Esophagus squamous epithelium (tissue), 4 donors: ENCODE measurements at regions not wholly inside any gene's neighbourhood (a gene's known extent, or its start where the extent isn't known, plus 50 kb on each side); places are given as distances from the start of the nearest gene placed in this dataset.

Experiments
- POLR2A ChIP-seq, 4 donors: fragments of 450-650 bp; IDR thresholded peaks; one replicate each; pipeline ENCODE4 v1.6.1; 2017; ENCODE audit warnings: antibody characterized with exemption in 4 of 4, mild to moderate bottlenecking in 4 of 4, moderate library complexity in 3 of 4
- TF ChIP-seq, protein P1 (sequence below), 6 experiments: fragments of 450-650 bp in 4 of 6; fragments of 200-600 bp in 2 of 6; sonication (generic) in 2 of 6; IDR thresholded peaks; one replicate each; pipeline ENCODE4 v1.5.1; 2016 to 2019; ENCODE audit warnings: antibody characterized with exemption in 6 of 6, mild to moderate bottlenecking in 4 of 6, moderate library complexity in 4 of 6

DNA sequence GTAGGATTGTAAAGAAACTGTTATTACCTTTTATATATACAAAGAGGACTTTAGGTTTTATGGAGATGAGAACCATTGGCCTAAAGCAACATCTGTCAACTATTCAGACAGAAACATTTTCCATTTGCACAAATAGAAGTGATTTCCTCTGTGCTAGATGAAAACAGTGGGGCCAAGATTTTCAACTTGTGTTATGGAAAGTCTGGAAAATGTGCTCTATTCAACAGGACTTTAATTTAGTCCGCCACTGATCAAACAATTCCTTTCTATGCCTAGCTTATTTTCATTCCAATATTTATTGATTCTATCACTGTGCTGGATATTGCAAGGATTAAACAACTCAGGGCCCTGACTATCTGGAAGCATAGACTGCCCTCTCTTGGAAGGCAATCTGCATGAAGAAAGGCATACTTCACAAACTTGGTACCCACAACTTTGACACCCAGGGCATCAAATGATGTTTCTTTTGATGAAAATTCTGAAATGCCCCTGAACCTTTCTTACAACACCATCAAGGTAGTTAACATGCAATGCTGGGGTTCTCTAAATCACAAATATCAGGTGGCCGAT lies 126.6 kb upstream of the HMHB1 start:
- TF ChIP-seq, protein P1, sequence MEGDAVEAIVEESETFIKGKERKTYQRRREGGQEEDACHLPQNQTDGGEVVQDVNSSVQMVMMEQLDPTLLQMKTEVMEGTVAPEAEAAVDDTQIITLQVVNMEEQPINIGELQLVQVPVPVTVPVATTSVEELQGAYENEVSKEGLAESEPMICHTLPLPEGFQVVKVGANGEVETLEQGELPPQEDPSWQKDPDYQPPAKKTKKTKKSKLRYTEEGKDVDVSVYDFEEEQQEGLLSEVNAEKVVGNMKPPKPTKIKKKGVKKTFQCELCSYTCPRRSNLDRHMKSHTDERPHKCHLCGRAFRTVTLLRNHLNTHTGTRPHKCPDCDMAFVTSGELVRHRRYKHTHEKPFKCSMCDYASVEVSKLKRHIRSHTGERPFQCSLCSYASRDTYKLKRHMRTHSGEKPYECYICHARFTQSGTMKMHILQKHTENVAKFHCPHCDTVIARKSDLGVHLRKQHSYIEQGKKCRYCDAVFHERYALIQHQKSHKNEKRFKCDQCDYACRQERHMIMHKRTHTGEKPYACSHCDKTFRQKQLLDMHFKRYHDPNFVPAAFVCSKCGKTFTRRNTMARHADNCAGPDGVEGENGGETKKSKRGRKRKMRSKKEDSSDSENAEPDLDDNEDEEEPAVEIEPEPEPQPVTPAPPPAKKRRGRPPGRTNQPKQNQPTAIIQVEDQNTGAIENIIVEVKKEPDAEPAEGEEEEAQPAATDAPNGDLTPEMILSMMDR (IDR thresholded peaks at IDR 0.05) = peak in 1 of 6 experiments; percentile 18
- TF ChIP-seq POLR2A (IDR thresholded peaks at IDR 0.05) = no peak
